GM19023 (cell line): ENCODE measurements at regions not wholly inside any gene's neighbourhood (a gene's known extent, or its start where the extent isn't known, plus 50 kb on each side); places are given as distances from the start of the nearest gene placed in this dataset.

Source experiments
- ATAC-seq: cut with Tn5 transposase; IDR thresholded peaks from one replicate; pipeline ENCODE4 v1.9.1; 2021; ENCODE audit warnings: mild to moderate bottlenecking, moderate library complexity; ENCODE audit not compliant: unreplicated experiment

GRCh38 chr18:55064073-55064472 lies 104.8 kb upstream of the CCDC68 start:
- no peak for ATAC-seq

- ATAC-seq: no peak
These were observed 95.0 kb upstream of the CCDC68 start for GRCh38 chr18:55054021-55054990.

- ATAC-seq: no peak
These were observed 89.6 kb upstream of the CCDC68 start for GRCh38 chr18:55048892-55049291.

- no peak for ATAC-seq
These were observed 88.3 kb upstream of the CCDC68 start for GRCh38 chr18:55047546-55047945.

- ATAC-seq: no peak
These were observed 82.1 kb upstream of the CCDC68 start for GRCh38 chr18:55041366-55041765.

- no peak for ATAC-seq
These were observed 78.9 kb upstream of the CCDC68 start for GRCh38 chr18:55038162-55038561.

- ATAC-seq: no peak
These were observed 75.5 kb upstream of the CCDC68 start for GRCh38 chr18:55034742-55035141.

GRCh38 chr18:55031979-55032378 lies 72.7 kb upstream of the CCDC68 start:
- no peak for ATAC-seq

GRCh38 chr18:55031576-55031975 lies 72.3 kb upstream of the CCDC68 start:
- ATAC-seq: no peak

GRCh38 chr18:55031164-55031563 lies 71.9 kb upstream of the CCDC68 start:
- ATAC-seq: no peak

GRCh38 chr18:55024564-55024963 lies 65.3 kb upstream of the CCDC68 start:
- ATAC-seq: no peak

GRCh38 chr18:55018602-55019001 lies 59.3 kb upstream of the CCDC68 start:
- no peak for ATAC-seq

GRCh38 chr18:55014095-55014494 lies 54.8 kb upstream of the CCDC68 start:
- no peak for ATAC-seq

- no peak for ATAC-seq
These were observed 54.4 kb upstream of the CCDC68 start for GRCh38 chr18:55013685-55014084.

GRCh38 chr18:55013086-55013485 lies 53.8 kb upstream of the CCDC68 start:
- no peak for ATAC-seq

- ATAC-seq: no peak
These were observed 52.7 kb upstream of the CCDC68 start for GRCh38 chr18:55012008-55012407.
